GM21825 (cell line): ENCODE measurements at regions not wholly inside any gene's neighbourhood (a gene's known extent, or its start where the extent isn't known, plus 50 kb on each side); places are given as distances from the start of the nearest gene placed in this dataset.

ENCODE experiments used
- ATAC-seq: cut with Tn5 transposase; IDR thresholded peaks from one replicate; pipeline ENCODE4 v1.9.1; 2021; ENCODE audit warnings: mild to moderate bottlenecking, moderate library complexity; ENCODE audit not compliant: unreplicated experiment

DNA sequence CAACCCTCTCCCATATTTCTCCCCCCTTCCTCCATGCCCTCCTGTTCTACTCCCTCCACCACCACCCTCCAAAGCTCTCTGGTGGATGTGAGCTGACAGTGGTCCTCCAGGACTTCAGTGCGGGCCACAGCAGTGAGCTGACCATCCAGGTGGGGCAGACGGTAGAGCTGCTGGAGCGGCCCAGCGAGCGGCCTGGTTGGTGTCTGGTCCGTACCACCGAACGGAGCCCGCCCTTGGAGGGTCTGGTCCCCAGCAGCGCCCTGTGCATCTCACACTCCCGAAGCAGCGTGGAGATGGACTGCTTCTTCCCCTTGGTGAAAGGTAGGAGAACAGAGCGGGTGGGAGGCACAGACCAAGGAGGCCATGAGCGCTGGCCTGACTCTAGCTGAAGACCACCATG, 167.5 kb upstream of the UMPS start:
- no peak for ATAC-seq

DNA sequence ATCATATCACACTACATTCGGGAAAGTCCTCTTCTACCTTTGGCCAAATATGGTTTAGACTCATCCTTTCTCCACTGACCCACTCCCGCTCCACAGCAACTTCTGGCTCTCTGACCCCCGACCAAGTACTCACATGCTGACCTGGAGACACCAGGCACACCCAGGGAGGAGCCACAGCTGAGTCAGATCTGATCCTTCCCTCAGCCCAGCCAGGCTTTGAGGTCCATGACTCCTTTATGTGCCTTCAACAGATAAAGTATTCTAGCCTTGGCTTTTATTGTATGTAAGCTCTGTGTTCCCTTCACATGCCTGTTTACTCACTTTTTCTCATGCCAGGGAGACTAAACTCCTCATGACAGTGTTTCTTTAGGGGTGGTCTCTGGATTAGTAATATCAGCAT, 166.9 kb upstream of the UMPS start:
- ATAC-seq, result no peak

- no peak for ATAC-seq
These were observed 165.2 kb upstream of the UMPS start for GRCh38 chr3:124565013-124565412.

DNA sequence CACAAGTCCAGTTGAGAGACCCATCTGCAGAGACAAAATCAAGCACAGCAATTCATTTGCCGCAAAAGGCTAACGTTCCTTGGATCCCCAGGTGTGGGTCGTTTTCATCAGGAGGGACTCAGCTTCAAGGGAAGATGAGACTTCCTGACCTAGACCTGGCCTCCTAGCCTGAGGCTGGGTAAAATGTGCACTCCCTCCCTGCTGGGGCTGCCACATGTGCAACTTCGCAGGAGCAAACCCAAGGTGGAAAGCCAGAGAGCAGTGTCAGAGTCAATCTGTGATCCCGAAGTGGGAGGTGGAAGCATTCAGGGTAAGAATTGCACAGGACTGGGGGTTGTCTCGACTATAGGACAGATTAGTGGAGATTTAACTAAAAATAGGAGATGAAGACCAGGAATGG, 164.7 kb upstream of the UMPS start:
- ATAC-seq, result no peak

- ATAC-seq, result no peak
These were observed 163.6 kb upstream of the UMPS start for GRCh38 chr3:124566701-124567100.

DNA sequence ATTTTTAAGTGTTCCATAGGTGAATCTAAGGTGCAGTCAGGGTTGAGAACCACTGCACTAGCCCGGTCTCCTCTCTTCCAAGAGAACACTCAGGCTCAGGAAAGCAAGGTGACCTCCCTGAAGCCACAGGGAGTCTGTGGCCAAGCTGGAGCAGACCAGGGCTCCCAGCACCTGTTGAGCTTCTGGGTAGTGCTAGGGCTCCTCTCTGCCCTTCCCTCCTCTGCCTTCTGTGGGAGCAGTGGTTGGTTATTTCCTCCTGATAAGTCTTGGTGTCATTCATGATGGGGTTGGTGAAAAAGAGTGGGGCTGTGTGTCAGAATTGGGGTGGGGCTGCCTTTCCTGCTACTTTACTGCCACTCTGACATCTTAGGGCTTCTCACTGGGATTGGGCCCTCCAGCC, 163.1 kb upstream of the UMPS start:
- no peak for ATAC-seq

- ATAC-seq, result no peak
These were observed 160.5 kb upstream of the UMPS start for GRCh38 chr3:124569761-124570160.

- ATAC-seq, result no peak
These were observed 160.0 kb upstream of the UMPS start for GRCh38 chr3:124570232-124570631.

DNA sequence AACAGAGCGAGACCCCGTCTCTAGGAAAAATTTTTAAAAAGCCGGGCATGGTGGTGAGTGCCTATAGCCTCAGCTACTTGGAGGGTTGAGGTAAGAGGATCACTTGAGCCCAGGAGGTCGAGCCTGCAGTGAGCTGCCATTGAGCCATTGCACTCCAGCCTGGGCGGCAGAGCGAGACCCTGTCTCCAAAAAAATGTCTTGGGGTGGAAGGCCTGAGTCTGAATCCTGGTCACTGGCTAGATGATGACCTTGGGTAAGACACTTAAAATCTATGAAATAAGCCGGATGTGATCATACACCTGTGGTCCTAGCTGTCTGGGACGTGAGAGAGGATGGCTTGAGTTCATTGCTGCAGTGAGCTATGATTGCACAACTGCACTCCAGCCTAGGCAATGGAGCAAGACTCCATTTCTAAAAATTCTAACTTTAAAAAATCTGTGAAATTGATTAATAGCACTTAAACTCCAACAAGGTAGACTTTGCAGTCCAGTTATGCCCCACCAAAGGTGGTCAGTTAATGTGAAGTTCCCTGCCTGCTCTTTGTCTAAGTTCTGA, 157.3 kb upstream of the UMPS start:
- ATAC-seq, result no peak

- no peak for ATAC-seq
These were observed 156.2 kb upstream of the UMPS start for GRCh38 chr3:124574012-124574411.

DNA sequence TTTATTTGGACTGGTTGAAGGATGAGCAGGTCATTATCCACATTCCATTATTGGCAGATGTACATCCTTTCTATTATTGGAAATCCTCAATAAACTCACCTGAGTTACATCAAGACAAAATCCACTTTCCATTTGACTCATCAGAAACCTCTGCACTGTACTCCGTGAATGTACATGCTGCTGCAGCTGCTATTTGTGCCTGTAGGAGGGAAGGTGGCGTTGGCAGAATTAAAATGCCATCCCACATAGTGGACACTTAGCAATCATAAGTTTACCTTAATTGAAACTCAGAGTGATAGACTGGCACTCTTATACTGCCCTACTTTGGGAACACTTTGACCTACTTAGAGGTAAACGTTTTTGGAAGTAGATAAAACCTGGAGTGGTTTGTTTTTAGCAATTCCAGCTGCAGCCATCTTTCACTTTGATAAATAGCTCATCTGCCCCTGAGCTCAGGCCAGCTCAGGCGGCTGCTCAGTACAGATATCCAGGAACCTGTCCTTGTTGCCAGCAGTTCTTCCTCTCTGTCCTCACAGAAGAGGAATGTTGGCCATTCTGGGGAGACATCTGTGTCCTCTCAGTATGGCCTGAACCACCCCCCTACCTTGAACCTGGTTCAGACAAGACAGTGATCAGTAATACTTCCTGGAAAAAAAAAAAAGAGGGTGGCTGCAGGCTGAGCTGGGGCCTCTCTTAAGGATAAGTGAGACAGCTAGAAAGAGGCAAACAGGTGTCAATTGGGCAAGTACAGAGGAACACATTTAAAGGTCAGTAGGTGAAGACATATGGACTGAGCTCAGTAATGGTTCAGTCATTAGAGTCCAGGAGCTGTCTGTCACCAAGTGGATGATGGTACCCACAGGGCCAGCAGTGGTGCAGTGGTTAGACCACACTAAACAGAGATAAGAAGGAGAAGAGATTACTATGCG, 153.4 kb upstream of the UMPS start:
- no peak for ATAC-seq

DNA sequence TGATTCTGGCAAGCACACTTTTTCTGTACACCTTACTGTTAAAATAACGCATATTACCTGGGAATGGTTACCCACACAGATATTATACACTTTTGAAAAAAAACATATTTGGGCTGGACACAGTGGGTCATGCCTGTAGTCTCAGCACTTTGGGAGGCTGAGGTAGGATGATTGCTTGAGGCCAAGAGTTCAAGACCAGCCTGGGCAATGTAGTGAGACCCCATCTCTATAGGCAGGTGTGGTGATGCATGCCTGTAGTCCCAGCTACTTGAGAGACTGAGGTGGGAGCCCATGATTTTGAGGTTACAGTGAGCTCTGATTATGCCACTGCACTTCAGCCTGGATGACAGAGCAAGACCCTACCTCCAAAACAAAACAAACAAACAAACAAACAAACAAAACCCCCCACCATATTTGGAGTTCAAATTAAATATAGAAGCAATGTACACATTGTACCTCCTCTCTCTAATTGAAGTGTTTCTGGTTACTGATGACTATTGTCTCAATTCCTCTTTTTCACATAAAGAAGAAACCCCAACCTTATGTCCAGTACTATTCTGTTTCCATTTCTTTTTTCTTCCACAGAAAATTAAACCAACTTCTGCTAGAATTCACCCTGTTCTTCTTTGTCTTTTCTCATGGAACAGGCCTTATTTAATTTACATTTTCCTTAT, 152.6 kb upstream of the UMPS start:
- ATAC-seq, result peak; percentile 48

GRCh38 chr3:124579641-124580040, 150.6 kb upstream of the UMPS start:
- ATAC-seq, result no peak

DNA sequence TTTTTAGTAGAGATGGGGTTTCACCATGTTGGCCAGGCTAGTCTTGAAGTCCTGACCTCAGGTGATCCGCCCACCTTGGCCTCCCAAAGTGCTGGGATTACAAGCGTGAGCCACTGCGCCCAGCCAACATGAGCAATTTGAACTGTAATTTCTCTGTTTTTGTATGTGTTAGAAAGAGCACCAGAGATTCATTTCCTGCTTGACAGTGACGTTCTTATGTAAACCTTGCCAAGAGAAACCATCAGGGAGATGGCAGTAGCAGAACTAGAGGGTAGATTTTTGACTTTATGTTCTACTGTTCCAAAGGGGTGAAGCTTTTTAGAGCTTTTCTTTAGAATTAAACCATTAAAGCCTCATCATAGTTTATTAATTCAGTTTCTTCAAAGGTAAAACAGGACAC, 148.1 kb upstream of the UMPS start:
- no peak for ATAC-seq

- no peak for ATAC-seq
These were observed 147.4 kb upstream of the UMPS start for GRCh38 chr3:124582621-124583395.

- ATAC-seq, result no peak
These were observed 146.1 kb upstream of the UMPS start for GRCh38 chr3:124584245-124584551.

DNA sequence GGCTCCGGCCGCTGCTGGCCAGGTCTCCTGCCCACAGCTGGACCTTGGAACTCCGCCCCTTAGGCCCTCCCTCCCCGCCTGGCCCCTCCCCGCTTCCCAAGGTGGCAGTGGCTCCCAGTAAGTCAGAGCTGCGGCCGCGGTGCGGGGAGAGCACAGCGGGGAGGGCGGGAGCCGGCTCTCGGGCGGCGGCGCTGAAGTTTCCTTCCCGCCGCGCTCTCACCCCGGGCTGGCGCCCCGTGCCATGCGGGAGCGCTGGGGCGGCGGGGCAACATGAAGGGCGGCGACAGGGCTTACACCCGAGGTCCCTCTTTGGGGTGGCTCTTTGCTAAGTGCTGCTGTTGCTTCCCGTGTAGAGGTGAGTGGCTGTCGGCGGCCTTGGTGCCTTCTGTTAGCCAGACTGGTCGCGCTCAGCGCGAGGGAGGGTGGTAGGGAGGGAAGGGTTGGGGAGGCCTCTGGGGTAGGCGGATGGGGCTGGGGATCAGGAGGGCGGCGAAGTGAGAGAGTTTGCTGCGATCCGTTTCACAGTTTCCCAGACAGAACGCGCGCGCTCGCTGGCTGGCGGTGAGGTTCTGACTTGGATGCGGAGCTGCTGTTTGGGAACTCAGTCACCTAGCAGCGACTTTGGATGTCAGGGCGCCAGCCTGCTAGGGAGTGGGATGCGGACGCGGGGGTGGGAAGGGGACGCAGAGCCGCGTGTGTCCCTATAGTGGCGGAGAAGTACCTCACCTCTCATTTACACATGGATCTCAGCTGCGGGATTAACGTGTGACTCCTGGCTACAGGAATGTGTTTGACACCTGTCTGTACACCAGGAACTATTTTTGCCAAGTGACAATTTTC, 145.5 kb upstream of the UMPS start:
- no peak for ATAC-seq

DNA sequence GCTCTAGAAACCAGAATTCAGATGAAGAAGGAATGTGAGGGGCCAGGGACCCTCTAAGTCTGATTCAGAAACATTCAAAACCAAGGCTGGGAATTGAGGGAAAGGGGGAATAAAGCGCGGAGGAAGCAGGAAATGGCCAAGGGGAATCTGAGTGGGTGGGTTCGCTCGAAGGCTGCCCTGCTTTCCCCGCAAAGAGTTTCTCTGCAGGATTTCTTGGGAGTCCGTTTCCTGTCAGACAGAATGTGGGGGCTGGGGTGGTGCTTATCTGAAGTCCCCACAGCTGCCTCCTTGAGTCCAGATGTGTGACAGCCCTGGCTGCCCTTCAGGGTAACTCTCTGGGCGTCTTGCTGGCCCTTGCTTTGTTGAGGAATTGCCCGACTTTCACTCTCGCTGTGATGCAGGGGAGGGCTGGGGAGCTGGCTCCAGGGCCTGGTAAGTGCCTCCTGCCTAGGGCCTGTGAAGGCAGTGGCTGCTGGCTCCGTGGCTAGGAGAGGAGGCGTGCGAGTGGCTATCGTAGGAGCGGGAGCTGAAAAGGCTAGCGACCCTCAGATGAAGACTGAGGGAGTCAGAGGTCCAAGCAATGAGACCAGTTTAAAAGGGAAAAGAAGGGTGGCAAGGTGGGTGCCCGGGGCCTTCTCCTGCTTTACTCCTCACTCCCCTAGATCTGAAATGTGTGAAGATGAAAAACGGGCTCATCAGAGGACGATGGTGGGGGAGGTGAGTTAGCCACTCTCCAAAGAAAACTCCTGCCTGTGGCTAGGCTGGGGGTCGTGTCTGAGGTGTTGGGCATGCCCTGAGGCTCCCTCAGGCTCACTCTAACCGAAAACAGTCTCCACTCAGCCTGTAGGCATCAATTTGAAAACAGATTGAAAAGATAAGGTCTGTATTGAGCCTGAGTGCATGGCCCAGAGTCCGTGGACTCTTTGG, 143.9 kb upstream of the UMPS start:
- ATAC-seq, result no peak

GRCh38 chr3:124587053-124587408, 143.2 kb upstream of the UMPS start:
- ATAC-seq, result no peak

DNA sequence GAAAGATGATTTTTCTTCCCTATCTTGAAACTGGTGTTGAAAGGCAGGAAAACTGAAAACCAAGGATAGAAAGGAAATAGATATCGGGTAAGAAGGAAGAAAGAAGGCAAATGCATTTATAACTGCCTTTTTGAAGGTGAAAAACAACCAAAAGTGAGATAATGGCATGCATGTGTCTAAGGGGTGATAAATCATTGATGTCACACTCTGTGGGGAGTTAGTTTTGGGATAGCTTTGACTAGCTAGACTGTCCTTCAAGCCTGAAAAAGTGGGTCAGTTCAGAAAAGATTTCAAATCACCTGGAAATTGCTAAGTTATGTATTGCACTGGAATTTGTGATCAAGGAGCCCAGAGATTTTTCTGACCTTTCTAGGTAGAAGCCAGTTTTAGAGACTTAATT, 142.2 kb upstream of the UMPS start:
- ATAC-seq, result no peak
